ENCODE measurements at regions not wholly inside any gene's neighbourhood (a gene's known extent, or its start where the extent isn't known, plus 50 kb on each side); places are given as distances from the start of the nearest gene placed in this dataset.
A peak's percentile ranks its signal among the peaks of the same experiment; 100 is the strongest.

DNA sequence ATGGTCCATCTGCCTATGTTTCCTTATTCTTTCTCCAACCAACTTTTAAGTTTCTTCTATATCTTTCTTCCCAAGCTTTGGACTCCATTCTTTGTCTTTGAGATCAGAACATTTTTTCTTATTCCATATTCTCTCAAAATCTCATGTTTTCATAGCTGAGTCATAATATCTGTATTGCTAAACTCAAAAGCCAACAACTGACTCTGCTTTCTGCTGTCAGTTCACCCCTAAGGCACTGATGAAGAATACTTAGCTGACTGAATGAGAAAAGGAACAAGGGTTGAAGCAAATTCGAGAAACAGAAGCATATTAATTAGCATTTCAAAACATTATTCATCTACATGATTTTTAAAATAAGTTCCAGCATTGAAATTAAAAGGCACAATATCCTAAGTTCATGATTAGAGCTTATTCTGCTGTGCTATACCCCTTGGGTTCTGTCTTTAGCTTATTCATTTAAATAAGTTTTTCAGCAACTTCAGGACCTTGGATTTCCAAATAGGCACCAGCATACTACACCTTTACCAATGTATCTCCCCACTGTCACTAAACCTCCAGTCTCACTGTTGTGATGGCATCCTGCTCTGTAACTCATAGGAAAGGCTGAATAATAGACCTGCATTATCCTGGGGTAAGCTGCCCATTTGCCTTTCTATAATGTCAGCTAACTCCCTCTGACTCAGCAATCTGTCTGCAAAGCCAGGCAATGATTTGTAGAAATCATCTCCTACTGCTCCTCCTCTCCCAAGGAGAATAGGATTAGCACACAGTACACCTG, 49.9 kb upstream of the C5orf46 start:
- DNase-seq (ENCODE audit: low read depth) (peak; percentile 85), FAIRE-seq (no peak)
- H3K4me3 ChIP-seq (ENCODE audit: low read depth, low read length): no peak overlapping the region

More for the DNA sequence above, 49.9 kb upstream of the C5orf46 start:
- TF ChIP-seq, protein P1, sequence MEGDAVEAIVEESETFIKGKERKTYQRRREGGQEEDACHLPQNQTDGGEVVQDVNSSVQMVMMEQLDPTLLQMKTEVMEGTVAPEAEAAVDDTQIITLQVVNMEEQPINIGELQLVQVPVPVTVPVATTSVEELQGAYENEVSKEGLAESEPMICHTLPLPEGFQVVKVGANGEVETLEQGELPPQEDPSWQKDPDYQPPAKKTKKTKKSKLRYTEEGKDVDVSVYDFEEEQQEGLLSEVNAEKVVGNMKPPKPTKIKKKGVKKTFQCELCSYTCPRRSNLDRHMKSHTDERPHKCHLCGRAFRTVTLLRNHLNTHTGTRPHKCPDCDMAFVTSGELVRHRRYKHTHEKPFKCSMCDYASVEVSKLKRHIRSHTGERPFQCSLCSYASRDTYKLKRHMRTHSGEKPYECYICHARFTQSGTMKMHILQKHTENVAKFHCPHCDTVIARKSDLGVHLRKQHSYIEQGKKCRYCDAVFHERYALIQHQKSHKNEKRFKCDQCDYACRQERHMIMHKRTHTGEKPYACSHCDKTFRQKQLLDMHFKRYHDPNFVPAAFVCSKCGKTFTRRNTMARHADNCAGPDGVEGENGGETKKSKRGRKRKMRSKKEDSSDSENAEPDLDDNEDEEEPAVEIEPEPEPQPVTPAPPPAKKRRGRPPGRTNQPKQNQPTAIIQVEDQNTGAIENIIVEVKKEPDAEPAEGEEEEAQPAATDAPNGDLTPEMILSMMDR (IDR thresholded peaks at IDR 0.05; ENCODE audit: insufficient read depth, low read length, severe bottlenecking): no peak
- Histone ChIP-seq H3K36me3 (ENCODE audit: control insufficient read depth, insufficient read depth, low read length) (no peaks in the 10 kb centered on the region), H3K27me3 (ENCODE audit: control insufficient read depth, insufficient read depth, low read length) (no peaks in the 10 kb centered on the region)

Measured in bronchial epithelial cell (primary cell).